ENCODE measurements at regions not wholly inside any gene's neighbourhood (a gene's known extent, or its start where the extent isn't known, plus 50 kb on each side); places are given as distances from the start of the nearest gene placed in this dataset.
"Not testable (repeated sequence)": the region's sequence is repeated elsewhere in the genome, so short reads cannot be mapped to it uniquely, and the experiment has no call there.

DNA sequence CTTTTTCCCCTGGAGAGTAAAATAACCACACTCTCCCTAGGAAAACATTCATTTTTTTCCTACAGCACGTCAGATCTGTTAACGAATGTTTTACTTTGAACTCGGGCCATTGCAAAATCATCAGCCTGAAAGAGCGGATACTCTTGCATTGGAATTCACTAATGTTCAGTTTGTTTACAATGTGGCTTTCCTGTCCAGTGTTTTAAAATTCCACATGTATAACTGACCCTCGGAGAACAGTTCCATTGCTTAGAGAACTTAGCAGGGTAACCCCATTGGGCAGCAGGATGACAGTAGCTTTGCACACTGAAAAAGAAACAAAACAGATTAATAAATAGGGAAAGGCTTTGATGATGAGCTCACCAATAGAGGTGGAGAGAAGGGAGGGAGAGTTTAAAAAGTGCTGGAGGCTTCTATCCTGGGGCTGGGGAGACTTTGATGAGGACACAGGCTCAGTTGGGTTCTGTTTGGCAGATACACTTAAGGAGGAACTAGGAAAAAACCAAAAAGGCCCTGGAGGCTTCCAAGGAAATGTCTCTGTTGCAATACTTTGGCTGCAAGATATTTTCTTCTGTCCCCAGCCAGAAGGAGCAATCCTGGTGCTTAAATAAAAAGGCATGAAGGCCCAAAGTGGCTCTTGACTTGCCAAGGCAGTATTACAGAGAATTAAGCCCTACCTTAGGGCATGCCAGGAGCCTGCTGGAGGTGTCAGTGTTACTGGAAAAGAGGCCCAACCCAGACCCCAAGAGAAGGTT lies 143.1 kb downstream of the ARSF start:
- DNase-seq = peak; percentile 13

DNA sequence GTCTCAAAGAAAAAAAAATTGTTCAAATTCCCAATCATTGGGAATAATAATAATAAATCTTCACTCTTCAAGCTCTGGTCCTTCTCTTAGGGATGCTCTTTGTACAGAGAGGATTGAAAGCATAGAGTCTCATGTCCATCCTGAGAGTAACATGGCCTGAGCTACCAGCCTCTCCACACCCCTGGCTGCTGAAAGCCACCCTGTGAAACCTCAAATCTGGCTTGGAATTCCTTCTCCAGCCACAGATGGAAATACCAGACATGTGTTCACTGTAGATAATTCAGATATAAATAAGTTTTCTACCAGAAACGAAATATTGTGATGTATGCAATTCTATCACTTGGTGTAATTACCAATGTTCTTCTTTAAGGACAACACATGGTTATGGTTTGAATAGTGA lies 140.6 kb downstream of the ARSF start:
- DNase-seq = no peak

DNA sequence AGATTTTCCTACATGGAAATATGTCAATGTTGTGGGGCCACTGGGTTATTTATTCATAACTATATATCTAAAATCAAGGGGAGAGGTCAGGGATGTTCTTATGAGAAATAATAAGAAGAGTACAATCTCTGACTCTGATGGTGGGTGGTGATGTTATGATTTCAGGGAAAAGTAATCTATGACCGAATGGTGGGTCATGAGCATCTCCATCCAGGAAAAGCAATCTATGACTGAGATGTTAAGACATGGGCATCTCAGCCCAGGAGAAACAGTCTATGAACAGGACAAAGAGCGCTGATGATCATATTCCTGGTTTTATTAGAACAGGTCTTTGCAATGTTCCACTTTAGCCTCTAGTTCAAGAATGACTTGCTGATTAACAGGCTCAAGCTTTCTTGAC lies 137.1 kb downstream of the ARSF start:
- DNase-seq = no peak

DNA sequence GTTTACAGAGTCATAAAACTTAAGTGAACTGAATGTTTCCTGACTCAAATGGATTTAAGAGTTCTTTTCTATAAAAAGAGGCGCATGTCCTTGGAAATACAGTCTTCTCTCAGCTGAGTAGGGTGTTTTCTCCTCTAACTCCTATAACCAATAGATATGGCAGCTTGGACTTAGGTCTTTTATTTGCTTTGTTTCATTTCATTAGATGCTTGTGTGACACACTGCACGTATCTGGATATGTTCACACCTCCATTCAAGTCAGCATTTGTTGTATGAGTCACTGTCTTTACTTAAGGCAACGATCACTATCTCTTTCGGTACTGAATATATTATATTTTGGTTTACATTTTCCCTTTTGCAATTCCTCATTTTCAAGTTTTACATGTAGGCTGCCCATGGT lies 136.6 kb downstream of the ARSF start:
- no peak for DNase-seq

DNA sequence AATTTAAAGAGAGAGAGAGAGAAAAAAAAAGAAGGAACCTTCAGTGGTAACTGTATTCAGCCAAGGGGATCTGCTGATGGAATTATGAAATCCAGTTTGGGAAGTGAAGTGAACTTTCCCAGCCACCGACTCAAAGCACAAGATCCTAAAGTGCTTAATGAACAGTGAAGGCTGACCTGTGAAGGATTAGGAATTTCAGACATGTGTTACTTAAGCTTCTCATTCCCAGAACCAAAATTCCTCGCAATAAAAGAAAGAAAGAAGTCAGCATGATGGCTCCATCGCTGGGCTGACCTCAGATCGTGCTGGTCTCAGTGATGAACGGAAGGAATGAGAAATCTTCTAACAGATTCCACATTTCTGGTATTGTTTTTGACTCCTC lies 135.2 kb downstream of the ARSF start:
- no peak for DNase-seq

DNA sequence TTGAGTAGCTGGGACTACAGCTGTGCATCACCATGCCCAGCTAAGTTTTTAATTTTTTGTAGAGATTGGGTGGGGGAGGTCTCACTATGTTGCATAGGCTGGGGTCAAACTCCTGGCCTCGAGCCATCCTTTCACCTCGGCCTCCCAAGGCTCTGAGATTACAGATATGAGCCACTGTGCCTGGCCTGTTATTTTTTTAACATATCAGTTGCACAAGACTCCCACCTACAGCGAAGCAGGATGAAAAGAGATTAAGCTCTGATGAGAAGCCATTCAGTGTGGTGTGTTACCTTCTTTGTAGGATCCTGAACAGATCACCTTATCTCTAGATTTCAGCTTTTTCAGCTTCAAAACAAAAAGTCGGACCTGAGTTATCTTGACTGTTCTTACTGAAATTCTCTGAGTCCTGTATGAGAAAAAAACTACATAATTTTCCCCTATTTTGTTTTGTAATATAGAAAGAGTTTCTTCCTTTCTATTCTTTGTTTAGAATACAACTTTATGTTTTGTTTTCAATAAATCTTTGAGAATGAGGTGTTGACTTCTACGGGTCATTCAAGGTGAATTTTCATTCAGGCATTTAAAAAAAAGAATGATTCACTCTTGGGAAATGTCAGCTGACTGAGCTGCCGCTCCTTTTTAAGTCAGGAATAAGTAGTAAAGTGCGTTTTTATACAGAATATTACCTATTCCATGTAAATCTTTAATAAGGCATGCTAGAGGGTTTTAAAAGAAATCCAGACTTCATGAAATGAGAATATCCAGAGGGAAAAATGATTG lies 134.6 kb downstream of the ARSF start:
- no peak for DNase-seq

DNA sequence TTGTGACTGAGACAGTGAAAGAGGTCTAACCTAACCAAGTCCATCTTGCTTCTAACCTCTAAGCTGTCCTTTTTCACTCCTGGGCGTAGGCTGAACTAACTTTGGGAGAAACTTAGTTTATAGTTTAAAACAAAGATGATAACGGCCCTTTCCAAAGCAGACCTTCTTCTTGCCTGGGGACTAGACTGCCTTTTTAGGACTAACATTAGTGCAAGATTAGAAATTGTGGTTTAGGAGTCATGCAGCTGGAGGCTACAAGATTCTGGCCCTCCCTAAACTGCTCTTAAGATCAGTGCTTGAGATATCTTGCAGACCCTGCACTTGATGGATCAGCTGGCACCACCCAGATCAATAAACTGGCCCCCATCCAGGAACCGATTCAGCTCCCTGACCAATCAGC lies 130.9 kb downstream of the ARSF start:
- not testable (repeated sequence) for DNase-seq

DNA sequence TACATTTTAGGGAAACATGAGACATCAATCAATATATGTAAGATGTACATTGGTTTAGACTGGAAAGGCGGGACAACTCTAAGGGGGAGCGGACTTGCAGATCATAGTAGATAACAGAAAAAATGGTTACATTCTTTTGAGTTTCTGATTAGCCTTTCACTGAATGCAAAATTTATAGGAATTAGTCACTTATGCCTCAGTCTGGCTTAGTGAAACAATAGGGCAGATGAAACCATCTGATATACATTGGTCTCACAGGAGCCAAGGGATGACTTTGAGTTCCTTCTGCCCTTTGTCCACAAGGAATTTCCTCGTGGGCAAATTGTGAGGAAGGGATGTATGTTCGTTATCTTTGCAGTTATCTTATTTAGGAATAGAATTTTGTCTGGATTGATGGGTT lies 128.2 kb downstream of the ARSF start:
- no peak for DNase-seq

DNA sequence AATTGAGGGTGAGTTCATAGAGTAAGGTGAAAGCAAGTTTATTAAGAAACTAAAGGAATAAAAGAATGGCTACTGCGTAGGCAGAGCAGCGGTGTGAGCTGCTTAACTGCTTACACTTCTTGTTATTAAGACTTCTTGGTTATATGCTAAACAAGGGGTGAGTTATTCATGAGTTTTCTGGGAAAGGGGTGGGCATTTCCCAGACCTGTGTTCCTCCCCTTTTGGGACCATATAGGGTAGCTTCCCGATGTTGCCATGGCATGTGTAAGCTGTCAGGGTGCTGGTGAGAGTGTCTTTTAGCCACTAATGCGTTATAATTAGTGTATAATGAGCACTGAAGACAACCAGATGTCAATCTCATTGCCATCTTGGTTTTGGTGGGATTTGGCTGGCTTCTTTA lies 126.5 kb downstream of the ARSF start:
- DNase-seq = no peak

DNA sequence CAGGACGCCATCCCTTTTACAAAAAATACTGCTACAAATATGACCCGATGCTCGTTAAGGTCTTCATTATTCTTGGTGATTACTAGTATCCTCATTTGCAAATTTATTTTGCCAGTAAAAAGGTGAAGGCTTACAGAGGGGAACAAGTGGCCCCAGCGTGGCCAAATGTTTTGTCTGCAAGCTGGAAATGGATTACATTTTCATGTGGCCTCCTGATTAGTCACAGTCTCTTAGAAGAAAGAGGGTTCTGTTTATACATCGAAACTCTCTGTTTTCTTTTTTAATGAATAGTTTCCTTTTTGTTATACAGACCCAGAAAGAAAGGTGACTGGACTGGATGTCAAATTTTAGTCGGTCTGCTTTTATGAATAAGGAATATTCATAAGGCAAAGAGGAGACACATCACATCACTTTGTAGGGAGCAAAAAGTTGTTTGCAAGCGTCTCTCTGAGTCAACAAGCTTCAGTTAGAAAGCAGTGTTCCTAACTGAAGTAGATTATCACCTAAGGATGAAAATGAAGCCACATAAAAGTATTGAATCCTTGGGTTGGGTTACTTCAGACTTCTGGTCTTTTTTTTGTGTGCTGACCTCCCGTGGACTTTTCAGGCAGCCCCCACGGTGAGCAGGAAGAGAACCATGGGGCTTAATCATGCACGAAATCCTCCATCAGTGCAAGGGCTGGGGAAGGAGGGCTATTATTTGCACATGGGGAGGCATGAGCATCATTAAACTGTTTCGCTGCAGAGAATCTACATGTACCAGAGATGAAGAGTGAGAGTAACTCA lies 125.6 kb downstream of the ARSF start:
- no peak for DNase-seq

DNA sequence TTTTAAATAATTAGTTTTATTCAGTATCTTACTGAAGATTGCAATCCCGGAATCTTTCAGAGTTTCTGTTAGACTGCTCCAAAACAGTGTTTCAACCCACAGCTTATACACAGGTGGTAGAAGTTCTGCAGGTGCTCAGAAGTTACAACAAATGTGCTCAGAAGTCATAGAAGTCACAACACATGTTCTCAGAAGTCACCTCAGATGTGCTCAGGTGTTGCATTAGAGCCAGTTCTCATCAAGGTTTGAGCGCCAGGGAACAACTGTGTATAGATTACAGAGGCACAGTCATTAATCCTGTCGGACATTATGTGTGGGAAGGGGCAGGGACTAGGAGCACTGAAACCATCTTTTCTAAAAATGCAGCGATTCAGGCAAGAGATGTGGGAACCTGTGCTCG lies 124.5 kb downstream of the ARSF start:
- DNase-seq = no peak

Measured in skin of body (tissue), 1 donor.